GM12864 (cell line): ENCODE measurements at regions not wholly inside any gene's neighbourhood (a gene's known extent, or its start where the extent isn't known, plus 50 kb on each side); places are given as distances from the start of the nearest gene placed in this dataset.

Experiments
- DNase-seq: peaks from one replicate; pipeline ENCODE4 v3.0.0-alpha.2; 2011; ENCODE audit warnings: low read depth
- H3K4me3 ChIP-seq: 2 replicates; pipeline ENCODE4 v1.5.1; 2011; ENCODE audit warnings: mild to moderate bottlenecking, low read depth, low read length, control low read depth
- CTCF ChIP-seq: IDR thresholded peaks from 2 replicates; pipeline ENCODE4 v1.5.1; 2011; ENCODE audit warnings: low read depth, mild to moderate bottlenecking, moderate library complexity, low read length, control low read depth, inconsistent platforms; ENCODE audit errors: missing control alignments

- H3K4me3 ChIP-seq, result no peak overlapping the region
- DNase-seq, result no peak
- no peak for TF ChIP-seq CTCF
Observed at GRCh38 chr13:83365723-83366122, 516.6 kb downstream of the SLITRK1 start.

- H3K4me3 ChIP-seq, result no peak overlapping the region
- no peak for TF ChIP-seq CTCF
Observed at GRCh38 chr13:83355041-83355440, 527.2 kb downstream of the SLITRK1 start.

GRCh38 chr13:83352391-83352790, 529.9 kb downstream of the SLITRK1 start:
- TF ChIP-seq CTCF, result no peak

More at GRCh38 chr13:83355041-83355440, 527.2 kb downstream of the SLITRK1 start:
- DNase-seq, result no peak

GRCh38 chr13:83350569-83350968, 531.7 kb downstream of the SLITRK1 start:
- no peak for DNase-seq
- no peak for TF ChIP-seq CTCF

More at GRCh38 chr13:83352391-83352790, 529.9 kb downstream of the SLITRK1 start:
- DNase-seq, result no peak
- H3K4me3 ChIP-seq, result no peak overlapping the region

DNA sequence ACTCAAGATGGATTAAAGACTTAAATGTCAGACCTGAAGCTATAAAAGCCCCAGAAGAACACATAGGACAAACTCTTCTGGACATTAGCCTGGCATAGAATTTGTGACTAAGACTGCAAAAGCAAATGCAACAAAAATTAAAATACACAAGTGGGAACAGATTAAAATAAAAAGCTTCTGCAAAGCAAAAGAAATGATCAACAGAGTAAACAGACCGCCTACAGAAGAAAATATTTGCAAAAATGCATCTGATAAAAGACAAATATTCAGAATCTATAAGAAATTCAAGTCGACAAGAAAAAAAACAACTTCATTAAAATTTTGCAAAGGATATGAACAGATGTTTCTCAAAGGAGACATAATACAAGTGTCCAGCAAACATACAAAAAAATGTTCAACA, 537.8 kb downstream of the SLITRK1 start:
- H3K4me3 ChIP-seq, result no peak overlapping the region
- TF ChIP-seq CTCF, result no peak
- DNase-seq, result no peak

More at GRCh38 chr13:83350569-83350968, 531.7 kb downstream of the SLITRK1 start:
- H3K4me3 ChIP-seq, result no peak overlapping the region

DNA sequence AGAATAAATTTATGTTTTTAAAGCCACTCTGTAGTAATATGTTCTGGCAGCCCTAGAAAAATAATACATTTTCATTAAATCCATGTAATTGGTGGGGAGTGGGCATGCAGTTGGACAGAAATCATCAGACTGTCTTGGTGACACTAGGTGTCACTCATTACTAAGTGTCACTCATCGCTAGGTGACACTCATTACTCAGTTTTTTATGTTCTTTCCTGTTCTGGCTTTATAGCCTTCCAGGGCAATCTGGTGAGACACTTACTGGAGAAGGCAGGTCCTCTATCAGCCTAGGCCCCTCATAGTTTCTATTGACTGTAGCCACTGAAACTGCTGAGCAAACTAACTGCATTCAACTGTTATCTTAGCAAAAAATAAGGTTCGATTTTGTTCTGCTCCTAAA, 542.1 kb downstream of the SLITRK1 start:
- DNase-seq, result no peak
- TF ChIP-seq CTCF, result no peak
- no peak overlapping the region for H3K4me3 ChIP-seq

GRCh38 chr13:83333614-83334388, 548.5 kb downstream of the SLITRK1 start:
- no peak overlapping the region for H3K4me3 ChIP-seq
- DNase-seq, result no peak
- TF ChIP-seq CTCF, result no peak
